ENCODE measurements at regions not wholly inside any gene's neighbourhood (a gene's known extent, or its start where the extent isn't known, plus 50 kb on each side); places are given as distances from the start of the nearest gene placed in this dataset.

DNA sequence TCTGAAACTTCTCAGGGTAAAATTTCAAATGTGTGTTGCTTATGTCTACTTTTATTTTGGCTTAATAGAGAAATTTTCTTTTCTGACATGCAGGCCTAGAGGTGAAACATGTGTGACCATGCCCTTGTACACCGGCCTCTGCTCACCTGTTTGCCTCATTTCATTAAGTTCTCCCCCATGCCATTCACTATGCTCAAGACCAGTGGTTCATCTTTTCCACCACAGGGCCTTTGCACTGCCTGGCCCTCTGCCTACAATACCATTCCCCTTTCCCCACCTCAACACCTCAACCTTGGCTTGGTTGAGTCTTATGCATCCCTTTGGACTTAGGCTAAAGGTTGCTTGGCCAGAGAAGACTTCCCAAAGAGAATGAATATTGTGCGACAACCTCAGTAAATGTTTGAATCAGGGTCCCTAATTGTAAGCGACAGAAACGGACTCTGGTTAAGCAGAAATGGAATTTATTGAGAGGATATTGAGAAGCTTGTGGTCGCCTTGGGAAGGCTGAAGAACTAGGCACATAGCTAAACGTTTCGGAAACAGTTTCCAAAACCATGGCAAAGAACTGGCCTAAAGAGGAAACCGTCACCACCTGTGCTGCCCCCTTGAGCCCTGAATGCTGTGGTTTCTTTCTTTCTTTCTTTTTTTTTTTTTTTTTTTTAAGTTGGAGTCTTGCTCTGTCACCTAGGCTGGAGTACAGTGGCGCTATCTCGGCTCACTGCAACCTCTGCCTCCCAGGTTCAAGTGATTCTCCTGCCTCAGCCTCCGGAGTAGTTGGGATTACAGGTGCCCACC is 152.2 kb downstream of the SOX4 start:
- ATAC-seq (ENCODE audit: low read depth) (no peak), DNase-seq (no peak)
- H3K36me3 ChIP-seq (replicated peaks in 1 of 2; ENCODE audit: control extremely low read depth in 1 of 2, control insufficient read depth in 1 of 2, extremely low read depth in 1 of 2, insufficient read depth in 2 of 2, low read length in 1 of 2), result no peaks in the 10 kb centered on the region
- Mint-ChIP-seq H3K4me3 (no peak overlapping the region), H3K9me3 (ENCODE audit: insufficient read depth) (no peaks in the 10 kb centered on the region), H3K4me1 (no peaks in the 10 kb centered on the region), H3K27me3 (no peaks in the 10 kb centered on the region), H3K27ac (no peak overlapping the region)
- ChIA-PET CTCF (no interaction called here), POLR2A (no interaction called here)
- WGBS (ENCODE audit: insufficient coverage), result 89% methylated on average over 7 of the region's 11 CpGs
- H3K4me1 ChIP-seq (ENCODE audit: control insufficient read depth in 2 of 2, insufficient read depth in 2 of 2, low read length in 2 of 2), result no peaks in the 10 kb centered on the region
- TF ChIP-seq, protein P1, sequence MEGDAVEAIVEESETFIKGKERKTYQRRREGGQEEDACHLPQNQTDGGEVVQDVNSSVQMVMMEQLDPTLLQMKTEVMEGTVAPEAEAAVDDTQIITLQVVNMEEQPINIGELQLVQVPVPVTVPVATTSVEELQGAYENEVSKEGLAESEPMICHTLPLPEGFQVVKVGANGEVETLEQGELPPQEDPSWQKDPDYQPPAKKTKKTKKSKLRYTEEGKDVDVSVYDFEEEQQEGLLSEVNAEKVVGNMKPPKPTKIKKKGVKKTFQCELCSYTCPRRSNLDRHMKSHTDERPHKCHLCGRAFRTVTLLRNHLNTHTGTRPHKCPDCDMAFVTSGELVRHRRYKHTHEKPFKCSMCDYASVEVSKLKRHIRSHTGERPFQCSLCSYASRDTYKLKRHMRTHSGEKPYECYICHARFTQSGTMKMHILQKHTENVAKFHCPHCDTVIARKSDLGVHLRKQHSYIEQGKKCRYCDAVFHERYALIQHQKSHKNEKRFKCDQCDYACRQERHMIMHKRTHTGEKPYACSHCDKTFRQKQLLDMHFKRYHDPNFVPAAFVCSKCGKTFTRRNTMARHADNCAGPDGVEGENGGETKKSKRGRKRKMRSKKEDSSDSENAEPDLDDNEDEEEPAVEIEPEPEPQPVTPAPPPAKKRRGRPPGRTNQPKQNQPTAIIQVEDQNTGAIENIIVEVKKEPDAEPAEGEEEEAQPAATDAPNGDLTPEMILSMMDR (IDR thresholded peaks at IDR 0.05), result no peak
- TF ChIP-seq EZH2 (IDR thresholded peaks at IDR 0.05; ENCODE audit: borderline replicate concordance, insufficient read depth, low read depth, low read length, poor library complexity, severe bottlenecking), result no peak
- H2AFZ ChIP-seq (ENCODE audit: insufficient read depth, low read depth, low read length, poor library complexity, severe bottlenecking), result no peak overlapping the region
- H3K79me2 ChIP-seq (ENCODE audit: control insufficient read depth, insufficient read depth, low read length), result no peaks in the 10 kb centered on the region
- H3K27ac ChIP-seq (ENCODE audit: low read length in 2 of 2), result no peak overlapping the region
- intact Hi-C loops (cut with micrococcal nuclease), result no loop called here
- no peak overlapping the region for H3K4me3 ChIP-seq (ENCODE audit: control extremely low read depth in 1 of 5, extremely low read depth in 1 of 5, insufficient read depth in 1 of 5, low read depth in 2 of 5, low read length in 4 of 5)
- no peaks in the 10 kb centered on the region for H4K20me1 ChIP-seq (ENCODE audit: control insufficient read depth, insufficient read depth, low read length, poor library complexity, severe bottlenecking)
- no peak overlapping the region for H3K4me2 ChIP-seq (replicated peaks; ENCODE audit: low read depth, low read length, poor library complexity, severe bottlenecking)
- H3K9ac ChIP-seq (ENCODE audit: low read length), result no peak overlapping the region
- no peaks in the 10 kb centered on the region for H3K9me3 ChIP-seq (ENCODE audit: control extremely low read depth in 1 of 3, control insufficient read depth in 2 of 3, insufficient read depth in 1 of 3, low read length in 2 of 3)
- no peaks in the 10 kb centered on the region for H3K27me3 ChIP-seq (replicated peaks in 1 of 4; ENCODE audit: control extremely low read depth in 1 of 4, control insufficient read depth in 3 of 4, insufficient read depth in 4 of 4, low read length in 3 of 4)

DNA sequence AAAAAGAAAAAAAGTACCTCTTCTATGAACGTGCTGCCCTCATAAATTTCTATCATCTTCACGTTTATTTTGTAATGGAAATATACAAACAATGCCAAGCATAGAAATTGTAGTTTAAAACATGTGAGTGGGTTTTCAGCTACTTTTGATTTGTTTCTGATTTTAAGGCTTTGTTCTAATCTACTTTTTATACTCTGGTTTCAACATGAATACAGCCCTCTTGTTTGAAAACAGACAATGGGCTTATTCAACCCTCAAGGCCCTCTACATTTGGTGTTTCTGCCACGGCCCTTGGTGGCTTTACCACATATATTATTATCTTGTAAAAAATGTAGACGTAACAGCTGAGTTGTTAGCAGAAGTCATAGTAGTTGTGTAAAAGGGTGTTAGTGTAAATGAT is 153.9 kb downstream of the SOX4 start:
- Histone ChIP-seq H2AFZ (ENCODE audit: insufficient read depth, low read depth, low read length, poor library complexity, severe bottlenecking) (no peak overlapping the region), H3K9me3 (ENCODE audit: control extremely low read depth in 1 of 3, control insufficient read depth in 2 of 3, insufficient read depth in 1 of 3, low read length in 2 of 3) (no peaks in the 10 kb centered on the region), H3K27ac (ENCODE audit: low read length in 2 of 2) (no peak overlapping the region), H3K4me1 (ENCODE audit: control insufficient read depth in 2 of 2, insufficient read depth in 2 of 2, low read length in 2 of 2) (no peaks in the 10 kb centered on the region), H3K4me3 (ENCODE audit: control extremely low read depth in 1 of 5, extremely low read depth in 1 of 5, insufficient read depth in 1 of 5, low read depth in 2 of 5, low read length in 4 of 5) (no peak overlapping the region), H4K20me1 (ENCODE audit: control insufficient read depth, insufficient read depth, low read length, poor library complexity, severe bottlenecking) (no peaks in the 10 kb centered on the region), H3K4me2 (replicated peaks; ENCODE audit: low read depth, low read length, poor library complexity, severe bottlenecking) (no peak overlapping the region), H3K36me3 (replicated peaks in 1 of 2; ENCODE audit: control extremely low read depth in 1 of 2, control insufficient read depth in 1 of 2, extremely low read depth in 1 of 2, insufficient read depth in 2 of 2, low read length in 1 of 2) (no peaks in the 10 kb centered on the region), H3K27me3 (replicated peaks in 1 of 4; ENCODE audit: control extremely low read depth in 1 of 4, control insufficient read depth in 3 of 4, insufficient read depth in 4 of 4, low read length in 3 of 4) (no peaks in the 10 kb centered on the region), H3K79me2 (ENCODE audit: control insufficient read depth, insufficient read depth, low read length) (no peaks in the 10 kb centered on the region), H3K9ac (ENCODE audit: low read length) (no peak overlapping the region)
- 83% methylated on average over 1 of the region's 4 CpGs for WGBS (ENCODE audit: insufficient coverage)
- intact Hi-C loops (cut with micrococcal nuclease), result no loop called here
- ChIA-PET CTCF (no interaction called here), POLR2A (no interaction called here)
- no peaks in the 10 kb centered on the region for H3K4me1 Mint-ChIP-seq
- no peak overlapping the region for H3K27ac Mint-ChIP-seq
- no peak overlapping the region for H3K4me3 Mint-ChIP-seq
- no peak for ATAC-seq (ENCODE audit: low read depth)
- no peaks in the 10 kb centered on the region for H3K27me3 Mint-ChIP-seq
- no peak for DNase-seq
- TF ChIP-seq, protein P1 (IDR thresholded peaks at IDR 0.05), result no peak
- TF ChIP-seq EZH2 (IDR thresholded peaks at IDR 0.05; ENCODE audit: borderline replicate concordance, insufficient read depth, low read depth, low read length, poor library complexity, severe bottlenecking), result no peak
- no peaks in the 10 kb centered on the region for H3K9me3 Mint-ChIP-seq (ENCODE audit: insufficient read depth)

Data from B cell (primary cell).